AG04449 (cell line): ENCODE measurements at regions not wholly inside any gene's neighbourhood (a gene's known extent, or its start where the extent isn't known, plus 50 kb on each side); places are given as distances from the start of the nearest gene placed in this dataset.

Experiments used
- CTCF ChIA-PET: fragments of 350-600 bp; formaldehyde crosslinking; extraction: SDS; loops from one replicate; lab custom pipeline; 2021; ENCODE audit warnings: antibody characterized with exemption; lab: Yijun Ruan, JAX
- POLR2A ChIA-PET: fragments of 400-600, 350-600 bp; formaldehyde crosslinking; extraction: SDS; loops from one replicate; lab custom pipeline; 2020; ENCODE audit warnings: antibody characterized with exemption, inconsistent platforms; lab: Yijun Ruan, JAX
- DNase-seq: peaks from one replicate; pipeline ENCODE4 v3.0.0-alpha.2; 2010; ENCODE audit warnings: low read depth, low spot score
- H3K4me3 ChIP-seq: 2 replicates; pipeline ENCODE4 v1.5.1; 2011; ENCODE audit warnings: low read depth, mild to moderate bottlenecking, control low read depth, low read length
- TF ChIP-seq, protein P1 (sequence below): IDR thresholded peaks from one replicate; pipeline ENCODE4 v1.5.1; 2011; ENCODE audit warnings: mild to moderate bottlenecking, moderate library complexity, low read length, control low read depth, inconsistent platforms; ENCODE audit not compliant: insufficient read depth; ENCODE audit errors: missing control alignments

- H3K4me3 ChIP-seq: no peak overlapping the region
- DNase-seq: no peak
- TF ChIP-seq, protein P1, sequence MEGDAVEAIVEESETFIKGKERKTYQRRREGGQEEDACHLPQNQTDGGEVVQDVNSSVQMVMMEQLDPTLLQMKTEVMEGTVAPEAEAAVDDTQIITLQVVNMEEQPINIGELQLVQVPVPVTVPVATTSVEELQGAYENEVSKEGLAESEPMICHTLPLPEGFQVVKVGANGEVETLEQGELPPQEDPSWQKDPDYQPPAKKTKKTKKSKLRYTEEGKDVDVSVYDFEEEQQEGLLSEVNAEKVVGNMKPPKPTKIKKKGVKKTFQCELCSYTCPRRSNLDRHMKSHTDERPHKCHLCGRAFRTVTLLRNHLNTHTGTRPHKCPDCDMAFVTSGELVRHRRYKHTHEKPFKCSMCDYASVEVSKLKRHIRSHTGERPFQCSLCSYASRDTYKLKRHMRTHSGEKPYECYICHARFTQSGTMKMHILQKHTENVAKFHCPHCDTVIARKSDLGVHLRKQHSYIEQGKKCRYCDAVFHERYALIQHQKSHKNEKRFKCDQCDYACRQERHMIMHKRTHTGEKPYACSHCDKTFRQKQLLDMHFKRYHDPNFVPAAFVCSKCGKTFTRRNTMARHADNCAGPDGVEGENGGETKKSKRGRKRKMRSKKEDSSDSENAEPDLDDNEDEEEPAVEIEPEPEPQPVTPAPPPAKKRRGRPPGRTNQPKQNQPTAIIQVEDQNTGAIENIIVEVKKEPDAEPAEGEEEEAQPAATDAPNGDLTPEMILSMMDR: no peak
- CTCF ChIA-PET: no interaction called here
- POLR2A ChIA-PET: no interaction called here
These were observed 546.7 kb upstream of the SEL1L start for GRCh38 chr14:82080370-82080769.

DNA sequence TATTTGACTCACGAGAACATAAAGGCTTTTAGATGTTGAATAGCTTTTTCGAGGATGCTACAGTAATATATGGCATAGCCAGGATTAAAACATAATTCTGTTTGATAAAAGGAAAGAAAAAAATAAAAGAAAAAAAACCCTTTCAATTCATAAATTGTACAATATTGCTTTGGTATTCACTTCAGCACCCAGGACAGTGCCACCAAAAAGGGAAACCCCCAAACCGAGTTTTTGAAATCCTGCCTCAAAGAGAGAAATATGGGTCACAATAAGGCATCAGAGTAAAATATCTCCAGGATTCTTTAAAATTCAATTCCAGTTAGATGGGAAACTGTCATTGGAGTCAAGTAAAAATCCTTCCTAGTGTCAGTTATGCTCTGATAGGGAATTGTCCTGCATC, 551.2 kb upstream of the SEL1L start:
- TF ChIP-seq, protein P1: no peak
- no peak for DNase-seq
- POLR2A ChIA-PET: no interaction called here
- no peak overlapping the region for H3K4me3 ChIP-seq
- CTCF ChIA-PET: no interaction called here

DNA sequence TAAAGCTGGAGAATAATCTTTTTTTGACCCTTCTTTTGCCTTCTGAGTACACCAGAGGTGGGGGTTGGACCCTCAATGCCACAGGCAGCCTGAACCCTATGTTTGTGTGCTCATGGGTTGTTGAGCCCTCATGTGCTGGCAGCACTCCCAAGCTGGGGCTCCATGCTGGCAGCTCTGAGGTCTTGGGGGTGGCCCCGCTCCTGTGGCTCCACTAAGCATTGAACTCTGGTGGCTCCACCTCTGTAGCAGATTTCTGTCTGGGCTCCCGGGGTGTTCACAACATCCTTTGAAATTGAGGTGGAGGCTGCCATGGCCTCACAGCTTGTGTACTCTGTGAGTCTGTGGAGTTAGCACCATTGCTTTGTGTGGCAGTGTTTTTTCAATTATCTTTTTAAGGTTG, 557.4 kb upstream of the SEL1L start:
- TF ChIP-seq, protein P1: no peak
- no peak for DNase-seq
- ChIA-PET CTCF (no interaction called here), POLR2A (no interaction called here)
- no peak overlapping the region for H3K4me3 ChIP-seq

DNA sequence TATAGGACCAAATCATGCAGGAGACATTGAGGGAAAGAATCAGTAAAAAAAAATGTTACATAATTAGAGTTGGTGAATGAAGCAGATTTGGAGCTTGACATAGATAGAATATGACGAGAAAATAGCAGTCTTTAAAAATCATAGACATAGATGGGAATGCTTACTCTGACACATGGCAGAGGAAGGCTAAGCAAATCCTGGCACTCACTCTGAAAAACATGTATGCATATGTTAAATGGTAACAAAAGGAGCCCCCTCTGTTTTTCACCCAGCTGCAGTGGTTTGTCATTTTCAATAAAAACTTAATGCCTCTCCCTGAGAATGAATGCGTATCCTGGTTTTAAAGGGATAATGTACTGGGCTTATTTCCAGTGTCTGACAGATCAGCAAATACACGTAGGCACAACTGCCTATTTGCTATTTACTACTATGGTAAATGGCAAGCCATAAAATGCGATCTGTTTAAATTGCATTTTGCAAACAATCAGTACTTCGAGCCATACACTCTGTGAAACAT, 561.2 kb upstream of the SEL1L start:
- POLR2A ChIA-PET: no interaction called here
- CTCF ChIA-PET: no interaction called here
- TF ChIP-seq, protein P1: no peak
- H3K4me3 ChIP-seq: no peak overlapping the region
- DNase-seq: no peak

GRCh38 chr14:82104013-82104412, 570.4 kb upstream of the SEL1L start:
- CTCF ChIA-PET: no interaction called here
- TF ChIP-seq, protein P1: no peak
- DNase-seq: no peak
- no peak overlapping the region for H3K4me3 ChIP-seq
- POLR2A ChIA-PET: no interaction called here

DNA sequence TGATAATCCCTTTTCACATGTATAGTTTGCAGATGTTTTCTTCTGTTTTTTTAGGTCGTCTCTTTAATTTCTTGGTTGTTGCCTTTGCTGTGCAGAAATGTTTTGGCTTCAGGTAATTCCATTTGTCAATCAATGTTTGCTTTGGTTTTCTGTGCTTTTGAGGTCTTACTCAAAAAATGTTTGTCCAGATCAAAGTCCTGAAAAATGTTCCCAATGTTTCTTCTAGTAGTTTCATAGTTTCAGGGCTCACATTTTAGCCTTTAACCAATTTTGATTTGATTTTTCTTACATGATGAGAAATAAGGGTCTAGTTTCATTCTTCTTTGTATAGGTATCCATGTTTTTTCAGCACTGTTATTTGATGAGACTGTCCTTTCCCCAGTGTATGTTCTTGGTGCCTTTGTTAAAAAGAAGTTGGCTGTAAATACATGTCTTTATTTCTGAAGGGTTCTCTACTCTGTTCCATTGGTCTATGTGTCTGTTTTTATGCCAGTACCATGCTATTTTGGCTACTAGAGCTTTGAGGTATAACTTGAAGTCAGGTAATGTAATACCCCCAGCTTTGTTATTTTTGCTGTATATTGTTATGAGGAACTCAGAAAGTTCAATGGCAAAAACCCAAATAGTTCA, 578.7 kb upstream of the SEL1L start:
- DNase-seq: no peak
- CTCF ChIA-PET: no interaction called here

More for the DNA sequence above, 578.7 kb upstream of the SEL1L start:
- no peak overlapping the region for H3K4me3 ChIP-seq
- TF ChIP-seq, protein P1: no peak
- POLR2A ChIA-PET: no interaction called here
